Omental fat pad (tissue), 3 donors: ENCODE measurements at regions not wholly inside any gene's neighbourhood (a gene's known extent, or its start where the extent isn't known, plus 50 kb on each side); places are given as distances from the start of the nearest gene placed in this dataset.

Source experiments
- ATAC-seq: fragments of 150-250 bp; one replicate; pipeline ENCODE4 v1.9.1; 2016; ENCODE audit warnings: mild to moderate bottlenecking, moderate library complexity; ENCODE audit not compliant: low FRiP score
- DNase-seq: peaks from one replicate; pipeline ENCODE4 v3.0.0-alpha.2; 2019; ENCODE audit warnings: low spot score
- CTCF ChIP-seq, 3 donors: fragments of 450-650 bp; IDR thresholded peaks; one replicate each; pipeline ENCODE4 v1.5.1; 2016 to 2017; ENCODE audit warnings: antibody characterized with exemption in 3 of 3, mild to moderate bottlenecking in 3 of 3, moderate library complexity in 2 of 3

DNA sequence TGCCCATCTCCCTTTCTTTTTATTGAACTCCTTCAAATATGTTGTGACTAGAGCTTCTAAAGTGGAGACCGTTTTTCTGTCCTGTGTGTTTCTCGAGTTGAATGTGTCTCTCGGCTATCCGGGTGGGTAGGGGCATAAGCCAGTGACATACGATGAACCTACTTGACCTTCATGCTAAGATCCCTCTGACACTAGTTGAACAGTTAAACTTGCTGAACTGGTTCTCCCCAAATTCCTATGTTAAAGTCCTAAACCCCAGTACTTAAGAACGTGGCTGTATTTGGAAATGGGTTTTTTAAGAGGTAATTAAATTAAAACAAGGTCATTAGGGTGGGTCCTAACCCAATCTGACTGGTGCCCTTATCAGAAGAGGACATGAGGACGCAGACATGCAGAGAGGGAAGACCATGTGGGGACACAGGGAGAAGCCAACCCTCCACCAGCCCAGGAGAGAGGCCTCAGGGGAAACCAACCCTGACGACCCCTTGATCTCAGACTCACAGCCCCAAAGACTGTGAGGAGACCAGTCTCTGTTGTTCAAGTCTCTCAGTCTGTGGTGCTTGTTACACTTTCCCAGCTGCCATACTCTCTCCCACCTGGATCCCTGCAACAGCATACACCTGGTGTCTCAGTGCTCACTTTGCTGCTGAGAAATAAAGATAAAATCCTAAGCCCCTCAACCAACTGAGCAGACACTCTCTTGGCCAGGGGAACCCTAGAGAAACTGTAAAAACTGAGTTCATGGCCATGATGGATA is 208.4 kb downstream of the MYLK4 start:
- DNase-seq (no peak), ATAC-seq (no peak)
- no peak for TF ChIP-seq CTCF (IDR thresholded peaks at IDR 0.05)

GRCh38 chr6:2536451-2536850 is 214.3 kb downstream of the MYLK4 start:
- DNase-seq (no peak), ATAC-seq (no peak)
- TF ChIP-seq CTCF (IDR thresholded peaks at IDR 0.05), result no peak

DNA sequence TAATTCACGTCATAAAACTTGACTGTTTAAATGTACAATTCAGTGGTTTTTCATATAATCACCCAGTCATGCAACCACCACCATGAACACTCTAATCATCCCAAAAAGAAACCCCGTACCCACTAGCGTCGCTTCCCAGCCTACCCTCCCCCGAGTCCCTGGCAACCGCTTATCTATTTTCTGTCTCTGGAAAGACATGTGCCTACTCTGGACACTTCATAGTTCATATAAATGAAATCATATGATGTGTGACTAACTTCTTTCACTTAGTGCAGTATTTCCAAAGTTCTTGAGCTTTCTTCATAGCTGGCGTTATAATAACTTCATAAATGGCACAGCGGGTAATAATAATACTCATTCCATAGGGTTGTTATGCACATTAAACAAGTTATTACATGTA is 215.2 kb downstream of the MYLK4 start:
- no peak for TF ChIP-seq CTCF (IDR thresholded peaks at IDR 0.05)
- ATAC-seq (peak; percentile 37), DNase-seq (no peak)

DNA sequence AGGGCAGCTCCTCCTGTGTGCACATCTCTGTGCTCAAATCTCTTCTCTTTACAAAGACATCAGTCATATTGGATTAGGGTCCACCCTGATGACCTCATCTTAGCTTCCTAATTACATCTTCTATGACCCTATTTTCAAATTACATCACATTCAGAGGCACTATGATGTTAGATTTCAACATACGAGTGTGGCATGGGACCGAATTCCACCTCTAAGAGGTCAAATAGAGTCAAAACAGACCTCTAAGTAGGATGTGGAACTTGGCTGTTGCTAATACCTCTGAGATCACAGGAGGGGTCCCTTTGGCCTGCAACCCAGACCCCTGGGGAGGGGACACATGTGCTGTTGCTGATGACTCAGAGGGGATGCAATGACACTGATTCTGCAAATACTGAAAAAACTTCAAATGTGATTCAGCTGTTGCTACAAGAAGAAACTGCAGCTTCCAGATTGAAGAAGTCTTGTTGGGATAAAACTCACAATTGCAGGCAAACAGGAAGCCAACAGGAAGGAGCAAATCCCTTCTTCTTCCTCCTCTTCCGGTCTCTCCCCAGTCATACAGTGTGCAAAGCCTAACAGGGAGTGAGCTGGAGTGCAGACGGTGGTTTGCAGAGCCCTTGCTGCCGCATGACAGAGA is 216.2 kb downstream of the MYLK4 start:
- no peak for ATAC-seq
- DNase-seq, result no peak

GRCh38 chr6:2531426-2532215 is 219.1 kb downstream of the MYLK4 start:
- no peak for TF ChIP-seq CTCF (IDR thresholded peaks at IDR 0.05)
- DNase-seq (no peak), ATAC-seq (no peak)

More for the DNA sequence above, 216.2 kb downstream of the MYLK4 start:
- TF ChIP-seq CTCF (IDR thresholded peaks at IDR 0.05), result no peak

DNA sequence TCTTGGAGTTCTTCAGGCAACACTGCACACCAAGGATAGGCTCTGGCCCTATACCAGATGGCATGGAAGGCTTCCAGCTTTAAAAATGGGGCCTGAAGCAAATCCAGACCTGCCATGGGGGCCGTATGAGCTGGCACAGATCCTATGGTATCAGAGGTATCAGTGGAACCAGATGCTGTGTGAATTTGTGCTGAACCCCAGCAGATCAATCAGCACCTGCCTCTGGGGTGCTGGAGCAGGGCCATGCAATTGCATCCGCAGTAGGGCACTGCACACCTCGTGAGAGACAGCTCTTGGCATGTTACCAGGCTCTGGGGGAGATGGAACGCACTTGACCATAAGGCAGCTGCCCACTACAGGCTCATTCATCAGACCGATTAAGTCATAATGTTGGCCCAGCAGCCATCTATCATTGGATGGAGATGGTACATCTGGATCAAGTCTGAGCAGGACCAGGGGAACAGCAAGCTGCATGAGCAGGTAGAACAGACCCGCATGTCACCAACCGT is 221.5 kb downstream of the MYLK4 start:
- DNase-seq (no peak), ATAC-seq (peak; percentile 64)
- TF ChIP-seq CTCF (IDR thresholded peaks at IDR 0.05), result no peak
